ENCODE measurements at regions not wholly inside any gene's neighbourhood (a gene's known extent, or its start where the extent isn't known, plus 50 kb on each side); places are given as distances from the start of the nearest gene placed in this dataset.

- no peak for TF ChIP-seq CTCF (conservative IDR thresholded peaks at IDR 0.05)
- Histone ChIP-seq H3K23me2 (ENCODE audit: insufficient read length, low read depth, low read length, poor library complexity, severe bottlenecking) (no peaks in the 10 kb centered on the region), H2BK15ac (ENCODE audit: low read depth, low read length) (no peak overlapping the region), H2BK120ac (ENCODE audit: low read depth, low read length, poor library complexity, severe bottlenecking) (no peak overlapping the region), H2BK12ac (ENCODE audit: insufficient read length, low read depth, low read length) (no peak overlapping the region), H3K18ac (ENCODE audit: insufficient read length, low read depth, low read length) (no peak overlapping the region), H3K9me3 (ENCODE audit: control insufficient read depth, low read depth, low read length) (no peaks in the 10 kb centered on the region), H3K4me1 (ENCODE audit: insufficient read depth, low read length) (no peaks in the 10 kb centered on the region), H2AK5ac (ENCODE audit: insufficient read length, low read length) (no peak overlapping the region), H3K27me3 (ENCODE audit: insufficient read depth, low read length) (no peaks in the 10 kb centered on the region), H3T11ph (ENCODE audit: low read length) (no peak overlapping the region), H4K20me1 (ENCODE audit: control insufficient read depth, insufficient read depth, insufficient read length) (no peaks in the 10 kb centered on the region), H2BK20ac (ENCODE audit: low read depth, low read length, poor library complexity, severe bottlenecking) (no peak overlapping the region), H3K27ac (ENCODE audit: insufficient read length, low read depth, low read length) (no peak overlapping the region), H4K91ac (ENCODE audit: insufficient read length, low read depth, low read length) (no peak overlapping the region), H3K9ac (ENCODE audit: extremely low read depth, insufficient read length, low read length) (no peak overlapping the region), H4K5ac (ENCODE audit: insufficient read length, low read depth, low read length) (no peak overlapping the region), H4K8ac (replicated peaks; ENCODE audit: insufficient read length, low read depth, low read length) (no peak overlapping the region), H3K56ac (ENCODE audit: insufficient read length, low read depth, low read length) (no peak overlapping the region), H2AFZ (ENCODE audit: low read length) (no peak overlapping the region), H3K79me2 (ENCODE audit: insufficient read depth, low read length) (no peaks in the 10 kb centered on the region), H3K4ac (ENCODE audit: low read depth, low read length) (no peak overlapping the region), H3K14ac (ENCODE audit: insufficient read depth, low read length) (no peak overlapping the region), H3K23ac (ENCODE audit: insufficient read length, low read depth, low read length) (no peak overlapping the region), H2BK5ac (ENCODE audit: insufficient read length, low read length) (no peak overlapping the region), H3K79me1 (ENCODE audit: insufficient read depth, low read depth, low read length, poor library complexity, severe bottlenecking) (no peaks in the 10 kb centered on the region), H3K4me2 (ENCODE audit: insufficient read depth, insufficient read length, low read length) (no peak overlapping the region)
- Mint-ChIP-seq H3K9me3 (peaks cover 0 to 3% of the 10 kb centered on the region in 2 experiments; a peak in 1 of 5 replicates), H3K36me3 (ENCODE audit: insufficient read depth in 1 of 3, low read depth in 3 of 3) (no peaks in the 10 kb centered on the region; a peak in 1 of 7 replicates), H3K27me3 (ENCODE audit: low read depth) (no peaks in the 10 kb centered on the region), H3K4me3 (no peak overlapping the region), H3K27ac (no peak overlapping the region), H3K4me1 (no peaks in the 10 kb centered on the region)
- DNase-seq, result no peak
- no CpG with 5 or more reads among the region's 4 CpGs for WGBS (ENCODE audit: extremely low coverage, insufficient read length, low lambda C conversion rate)
Measured at GRCh38 chr4:142917678-142918077, 71.6 kb upstream of the INPP4B start.

Measured in H9 (cell line).